Endothelial cell of umbilical vein (primary cell): ENCODE measurements at regions not wholly inside any gene's neighbourhood (a gene's known extent, or its start where the extent isn't known, plus 50 kb on each side); places are given as distances from the start of the nearest gene placed in this dataset.

Experiments used
- BruUV-seq: library from RNA; stranded (reverse); fragments of 400-500 nt; replicated peaks from 2 replicates; lab custom pipeline; 2021; lab: Mats Ljungman, UMichigan
- CTCF ChIA-PET: fragments of 300-600, 350-600 bp; sonication (Branson Sonifier 250); formaldehyde crosslinking; loops from one replicate; lab custom pipeline; 2021; ENCODE audit warnings: antibody characterized with exemption, inconsistent platforms; lab: Charles Lee
- POLR2A ChIA-PET: fragments of 300-600, 350-600 bp; sonication (Branson Sonifier 250); formaldehyde crosslinking; loops from one replicate; lab custom pipeline; 2021; ENCODE audit warnings: antibody characterized with exemption, inconsistent platforms; lab: Charles Lee
- DNase-seq: peaks from one replicate; pipeline ENCODE4 v3.0.0-alpha.2; 2011; ENCODE audit warnings: low read depth, low spot score
- FAIRE-seq: peaks from 2 replicates; lab custom pipeline; 2011; peaks lifted over from hg19 to GRCh38; lab: Jason Lieb, UNC
- H2AFZ ChIP-seq: 2 replicates; pipeline ENCODE4 v1.6.0; 2012; ENCODE audit warnings: low read depth, low read length, control low read depth, inconsistent platforms
- H3K27ac ChIP-seq: 2 replicates; pipeline ENCODE4 v1.5.1; 2011; ENCODE audit warnings: low read depth, mild to moderate bottlenecking, control low read depth, low read length, moderate library complexity; ENCODE audit not compliant: insufficient read depth
- H3K27me3 ChIP-seq, 2 experiments: 2 replicates each; pipeline versions ENCODE4 v1.6.0 to v1.6.1; 2011; ENCODE audit warnings: low read length in 2 of 2, mixed read lengths in 1 of 2; ENCODE audit not compliant: control insufficient read depth in 2 of 2, insufficient read depth in 2 of 2
- H3K36me3 ChIP-seq, 2 experiments: 2 replicates in 1 of 2; 3 replicates in 1 of 2; pipeline ENCODE4 v1.5.1; 2011; ENCODE audit warnings: low read length in 2 of 2, mild to moderate bottlenecking in 1 of 2, moderate library complexity in 1 of 2; ENCODE audit not compliant: control insufficient read depth in 2 of 2, insufficient read depth in 2 of 2; ENCODE audit errors: extremely low read depth in 1 of 2
- H3K4me1 ChIP-seq: 3 replicates; pipeline ENCODE4 v1.5.1; 2011; ENCODE audit warnings: mild to moderate bottlenecking, low read length; ENCODE audit not compliant: control insufficient read depth, insufficient read depth; ENCODE audit errors: extremely low read depth
- H3K4me2 ChIP-seq: 2 replicates; pipeline ENCODE4 v1.6.1; 2011; ENCODE audit warnings: low read length, control low read depth, mixed read lengths; ENCODE audit not compliant: insufficient read depth
- H3K4me3 ChIP-seq, 3 experiments: fragments of 200-600 bp in 1 of 3; sonication (generic), shearing (Covaris generic) in 1 of 3; replicated peaks in 1 of 3; 2 replicates each; pipeline ENCODE4 v1.5.1; 2011 to 2016; ENCODE audit warnings: control low read depth in 3 of 3, low read length in 3 of 3, mild to moderate bottlenecking in 2 of 3, inconsistent platforms in 1 of 3, low read depth in 1 of 3, moderate library complexity in 1 of 3; ENCODE audit not compliant: insufficient read depth in 1 of 3
- H3K79me2 ChIP-seq: 2 replicates; pipeline ENCODE4 v1.6.0; 2012; ENCODE audit warnings: low read length, inconsistent platforms; ENCODE audit not compliant: control insufficient read depth, insufficient read depth
- H3K9ac ChIP-seq: replicated peaks from 2 replicates; pipeline ENCODE3; 2011; ENCODE audit warnings: low read length, control low read depth; ENCODE audit not compliant: insufficient read depth; ENCODE audit errors: extremely low read depth
- H3K9me1 ChIP-seq: replicated peaks from 3 replicates; pipeline ENCODE4 v1.6.0; 2011; ENCODE audit warnings: mild to moderate bottlenecking, low read length; ENCODE audit not compliant: control insufficient read depth, insufficient read depth; ENCODE audit errors: extremely low read depth
- H3K9me3 ChIP-seq: replicated peaks from 2 replicates; pipeline ENCODE4 v1.5.1; 2012; ENCODE audit warnings: low read length, inconsistent platforms; ENCODE audit not compliant: control insufficient read depth, insufficient read depth
- H4K20me1 ChIP-seq: replicated peaks from 2 replicates; pipeline ENCODE3; 2011; ENCODE audit warnings: mild to moderate bottlenecking, low read length; ENCODE audit not compliant: control insufficient read depth, insufficient read depth; ENCODE audit errors: extremely low read depth
- EZH2 ChIP-seq: IDR thresholded peaks from 2 replicates; pipeline ENCODE4 v1.6.1; 2012; ENCODE audit warnings: borderline replicate concordance, low read depth, mild to moderate bottlenecking, moderate library complexity, low read length, inconsistent platforms; ENCODE audit not compliant: severe bottlenecking
- FOS ChIP-seq: IDR thresholded peaks from 2 replicates; pipeline ENCODE4 v1.6.1; 2011; ENCODE audit warnings: mild to moderate bottlenecking, low read length, moderate library complexity, borderline replicate concordance; ENCODE audit not compliant: insufficient read depth
- GATA2 ChIP-seq: IDR thresholded peaks from 2 replicates; pipeline ENCODE4 v1.7.0; 2011; ENCODE audit warnings: low read depth, mild to moderate bottlenecking, moderate library complexity, mixed read lengths, low read length; ENCODE audit not compliant: insufficient read length, insufficient read depth
- JUN ChIP-seq: IDR thresholded peaks from 2 replicates; pipeline ENCODE4 v1.6.1; 2011; ENCODE audit warnings: borderline replicate concordance, low read depth; ENCODE audit not compliant: insufficient read length, insufficient read depth
- MYC ChIP-seq: IDR thresholded peaks from one replicate; pipeline ENCODE4 v1.6.1; 2011; ENCODE audit warnings: mild to moderate bottlenecking, low read depth, low read length
- POLR2A ChIP-seq: IDR thresholded peaks from 2 replicates; pipeline ENCODE4 v1.6.1; 2012; ENCODE audit warnings: low read depth, mild to moderate bottlenecking, control low read depth, low read length
- POLR2AphosphoS5 ChIP-seq: IDR thresholded peaks from 2 replicates; pipeline ENCODE4 v1.6.1; 2012; ENCODE audit warnings: low read depth, mild to moderate bottlenecking, control low read depth, low read length, moderate library complexity; ENCODE audit not compliant: insufficient read depth
- dilution Hi-C: fragments of 300-500 bp; cut with MboI; formaldehyde crosslinking; loops from one replicate; pipeline ENCODE4 v1.15.0; 2019; ENCODE audit warnings: low sequenced_read_pairs; ENCODE audit not compliant: extremely low pct_ligation_motif_present
- intact Hi-C: fragments of 100-400 bp; cut with micrococcal nuclease; formaldehyde crosslinking; loops from one replicate; pipeline ENCODE4 v1.10.0; 2022
- TF ChIP-seq, protein P1 (sequence below), 2 donors: IDR thresholded peaks; 1 replicate in 1 of 2; 2 replicates in 1 of 2; pipeline ENCODE4 v1.5.1; 2011; ENCODE audit warnings: low read length in 2 of 2, mild to moderate bottlenecking in 2 of 2, moderate library complexity in 2 of 2, control low read depth in 1 of 2, inconsistent platforms in 1 of 2, low read depth in 1 of 2; ENCODE audit not compliant: insufficient read depth in 1 of 2; ENCODE audit errors: extremely low read depth in 1 of 2
- TF ChIP-seq, protein P2 (sequence below): IDR thresholded peaks from 2 replicates; pipeline ENCODE4 v1.6.1; 2011; ENCODE audit not compliant: insufficient read depth, insufficient read length

DNA sequence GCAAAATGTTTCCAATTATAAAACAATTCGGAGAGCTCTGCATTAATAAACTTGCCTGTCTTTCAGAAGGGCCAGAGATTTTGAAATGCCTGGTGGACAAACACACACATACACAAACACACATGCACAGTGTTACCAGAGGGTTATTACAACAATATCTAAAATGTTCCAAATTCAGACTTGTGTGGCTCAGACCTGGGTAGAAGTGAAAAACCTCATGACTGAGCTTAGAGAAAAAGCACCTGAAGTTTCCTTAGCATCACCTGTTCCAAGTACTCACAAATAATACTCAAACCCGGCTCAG, 247.9 kb downstream of the FOXD2 start:
- Histone ChIP-seq H3K27me3 (peaks cover 2 to 6% of the 10 kb centered on the region in 2 experiments), H3K4me1 (no peaks in the 10 kb centered on the region), H3K79me2 (no peaks in the 10 kb centered on the region), H3K9me1 (no peaks in the 10 kb centered on the region), H3K9me3 (no peaks in the 10 kb centered on the region), H3K9ac (no peak overlapping the region), H3K4me3 (no peak overlapping the region), H3K4me2 (no peak overlapping the region), H3K27ac (no peak overlapping the region), H2AFZ (no peak overlapping the region), H4K20me1 (no peaks in the 10 kb centered on the region), H3K36me3 (no peaks in the 10 kb centered on the region)
- BruUV-seq, result no TSS peak
- DNase-seq (no peak), FAIRE-seq (no peak)
- ChIA-PET POLR2A (no interaction called here), CTCF (interaction anchor here (1.3 to 1.5 kb wide), 3 partner anchors 18 to 248 kb away, joined by 3 to 5 read pairs (median 4); partner anchors contain the start of gene FOXD2)
- intact Hi-C loops (no loop called here), dilution Hi-C loops (loop anchor here (25.0 kb wide), 1 partner anchor 223 kb away; no protein-coding TSS in a partner anchor)
- TF ChIP-seq POLR2AphosphoS5 (no peak), JUN (no peak), POLR2A (no peak), EZH2 (no peak), FOS (no peak), GATA2 (no peak), MYC (no peak)
- TF ChIP-seq, protein P1, sequence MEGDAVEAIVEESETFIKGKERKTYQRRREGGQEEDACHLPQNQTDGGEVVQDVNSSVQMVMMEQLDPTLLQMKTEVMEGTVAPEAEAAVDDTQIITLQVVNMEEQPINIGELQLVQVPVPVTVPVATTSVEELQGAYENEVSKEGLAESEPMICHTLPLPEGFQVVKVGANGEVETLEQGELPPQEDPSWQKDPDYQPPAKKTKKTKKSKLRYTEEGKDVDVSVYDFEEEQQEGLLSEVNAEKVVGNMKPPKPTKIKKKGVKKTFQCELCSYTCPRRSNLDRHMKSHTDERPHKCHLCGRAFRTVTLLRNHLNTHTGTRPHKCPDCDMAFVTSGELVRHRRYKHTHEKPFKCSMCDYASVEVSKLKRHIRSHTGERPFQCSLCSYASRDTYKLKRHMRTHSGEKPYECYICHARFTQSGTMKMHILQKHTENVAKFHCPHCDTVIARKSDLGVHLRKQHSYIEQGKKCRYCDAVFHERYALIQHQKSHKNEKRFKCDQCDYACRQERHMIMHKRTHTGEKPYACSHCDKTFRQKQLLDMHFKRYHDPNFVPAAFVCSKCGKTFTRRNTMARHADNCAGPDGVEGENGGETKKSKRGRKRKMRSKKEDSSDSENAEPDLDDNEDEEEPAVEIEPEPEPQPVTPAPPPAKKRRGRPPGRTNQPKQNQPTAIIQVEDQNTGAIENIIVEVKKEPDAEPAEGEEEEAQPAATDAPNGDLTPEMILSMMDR (IDR thresholded peaks at IDR 0.05; ENCODE audit: extremely low read depth in 1 of 2, insufficient read depth in 1 of 2, low read depth in 1 of 2, low read length in 2 of 2), result no peak
- TF ChIP-seq, protein P2, sequence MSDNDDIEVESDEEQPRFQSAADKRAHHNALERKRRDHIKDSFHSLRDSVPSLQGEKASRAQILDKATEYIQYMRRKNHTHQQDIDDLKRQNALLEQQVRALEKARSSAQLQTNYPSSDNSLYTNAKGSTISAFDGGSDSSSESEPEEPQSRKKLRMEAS, result no peak
